ENCODE measurements at regions not wholly inside any gene's neighbourhood (a gene's known extent, or its start where the extent isn't known, plus 50 kb on each side); places are given as distances from the start of the nearest gene placed in this dataset.
"Not testable (repeated sequence)": the region's sequence is repeated elsewhere in the genome, so short reads cannot be mapped to it uniquely, and the experiment has no call there.

- no peaks in the 10 kb centered on the region for H3K27me3 ChIP-seq
- H3K4me3 ChIP-seq (ENCODE audit: low read depth, low read length) = no peak overlapping the region
- H3K36me3 ChIP-seq = no peaks in the 10 kb centered on the region
- H3K9me3 ChIP-seq = no peaks in the 10 kb centered on the region; the same call in 1 of the 2 replicates
- TF ChIP-seq CTCF (IDR thresholded peaks at IDR 0.05; ENCODE audit: low read depth, low read length) = no peak
- H3K4me1 ChIP-seq = peaks cover 4% of the 10 kb centered on the region
- DNase-seq = no peak
Observed at GRCh38 chr6:82521369-82521768, 157.8 kb downstream of the TPBG start.

DNA sequence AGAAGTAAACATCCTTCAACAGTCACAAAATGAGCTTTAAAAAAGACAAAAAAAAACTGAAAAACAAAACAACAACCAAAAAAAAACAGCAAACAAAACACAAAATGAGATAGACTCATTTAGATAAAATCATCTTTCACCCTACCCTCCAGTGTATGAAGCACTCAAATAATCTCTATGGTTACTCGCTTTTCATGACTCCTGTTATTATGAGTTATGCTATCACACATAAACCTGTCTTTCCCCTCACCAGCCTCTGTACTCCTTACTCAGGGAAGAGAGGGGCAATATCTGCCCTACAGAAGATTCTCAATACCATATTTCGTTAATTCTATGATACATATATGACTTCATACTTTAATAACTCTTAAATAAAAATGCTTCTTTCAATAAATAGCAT is 158.2 kb downstream of the TPBG start:
- no peak for DNase-seq
- no peak for TF ChIP-seq CTCF (IDR thresholded peaks at IDR 0.05; ENCODE audit: low read depth, low read length)
- H3K9me3 ChIP-seq = no peaks in the 10 kb centered on the region; the same call in 1 of the 2 replicates

GRCh38 chr6:82524031-82524430 is 160.4 kb downstream of the TPBG start:
- Histone ChIP-seq H3K9me3 (no peaks in the 10 kb centered on the region; the same call in 1 of the 2 replicates), H3K4me1 (peaks cover 4% of the 10 kb centered on the region), H3K36me3 (no peaks in the 10 kb centered on the region), H3K4me3 (ENCODE audit: low read depth, low read length) (no peak overlapping the region), H3K27me3 (no peaks in the 10 kb centered on the region)
- TF ChIP-seq CTCF (IDR thresholded peaks at IDR 0.05; ENCODE audit: low read depth, low read length) = no peak
- DNase-seq = no peak

More for the DNA sequence above, 158.2 kb downstream of the TPBG start:
- Histone ChIP-seq H3K4me1 (peaks cover 4% of the 10 kb centered on the region), H3K27me3 (no peaks in the 10 kb centered on the region), H3K4me3 (ENCODE audit: low read depth, low read length) (no peak overlapping the region), H3K36me3 (no peaks in the 10 kb centered on the region)

DNA sequence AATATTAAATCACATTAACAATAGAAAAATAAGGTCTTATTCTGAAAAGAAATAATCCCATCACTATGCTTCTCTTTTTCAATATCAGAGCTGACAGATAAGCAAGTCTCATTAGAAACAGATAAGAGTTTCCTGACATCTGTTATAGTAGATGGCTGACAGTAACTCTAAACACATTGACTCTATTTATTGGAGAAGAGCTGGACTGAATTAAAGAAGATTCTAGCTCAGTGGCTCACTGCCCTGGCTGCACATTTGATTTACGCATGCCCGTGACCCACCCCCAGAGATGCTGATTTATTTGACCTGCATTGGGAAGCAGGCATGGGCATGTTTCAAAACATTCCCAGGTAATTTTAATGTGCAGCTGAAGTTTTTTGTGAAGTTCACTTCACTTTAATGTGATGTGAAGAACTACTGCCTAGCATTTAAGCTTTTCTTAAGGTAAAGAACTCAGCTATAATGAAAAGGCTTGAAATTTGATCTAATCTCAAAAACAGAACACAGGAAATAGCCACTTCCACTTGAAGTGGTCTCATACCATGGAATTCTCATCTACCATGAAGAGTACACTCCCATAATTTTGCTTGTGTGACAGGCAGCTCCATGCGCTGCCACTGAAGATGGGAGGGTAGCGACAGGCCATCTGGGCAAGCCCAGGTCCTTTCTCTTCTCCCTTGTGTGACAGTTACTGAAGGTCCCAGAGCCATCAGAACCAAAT is 162.3 kb downstream of the TPBG start:
- Histone ChIP-seq H3K9me3 (no peaks in the 10 kb centered on the region; the same call in 1 of the 2 replicates), H3K4me3 (ENCODE audit: low read depth, low read length) (no peak overlapping the region)
- DNase-seq = no peak

DNA sequence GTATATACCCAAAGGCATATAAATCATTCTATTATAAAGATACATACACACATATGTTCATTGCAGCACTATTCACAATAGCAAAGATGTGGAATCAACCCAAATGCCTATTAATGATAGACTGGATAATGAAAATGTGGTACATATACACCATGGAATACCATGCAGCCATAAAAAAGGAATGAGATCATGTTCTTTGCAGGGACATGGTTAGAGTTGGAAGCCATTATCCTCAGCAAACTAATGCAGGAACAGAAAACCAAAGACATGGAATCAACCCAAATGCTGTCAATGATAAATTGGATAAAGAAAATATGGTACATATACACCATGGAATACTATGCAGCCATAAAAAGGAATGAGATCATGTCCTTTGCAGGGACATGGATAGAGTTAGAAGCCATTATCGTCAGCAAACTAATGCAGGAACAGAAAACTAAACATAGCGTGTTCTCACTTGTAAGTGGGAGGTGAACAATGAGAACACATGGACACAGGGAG is 166.4 kb downstream of the TPBG start:
- H3K4me3 ChIP-seq (ENCODE audit: low read depth, low read length); H3K36me3 ChIP-seq; H3K4me1 ChIP-seq; H3K9me3 ChIP-seq; H3K27me3 ChIP-seq; DNase-seq: not testable (repeated sequence)

More for the DNA sequence above, 162.3 kb downstream of the TPBG start:
- peaks cover 4% of the 10 kb centered on the region for H3K4me1 ChIP-seq
- TF ChIP-seq CTCF (IDR thresholded peaks at IDR 0.05; ENCODE audit: low read depth, low read length) = no peak
- no peaks in the 10 kb centered on the region for H3K27me3 ChIP-seq
- no peaks in the 10 kb centered on the region for H3K36me3 ChIP-seq

- TF ChIP-seq CTCF (IDR thresholded peaks at IDR 0.05; ENCODE audit: low read depth, low read length) = no peak
- H3K9me3 ChIP-seq = no peaks in the 10 kb centered on the region
Observed at GRCh38 chr6:82534876-82535275, 171.3 kb downstream of the TPBG start.

DNA sequence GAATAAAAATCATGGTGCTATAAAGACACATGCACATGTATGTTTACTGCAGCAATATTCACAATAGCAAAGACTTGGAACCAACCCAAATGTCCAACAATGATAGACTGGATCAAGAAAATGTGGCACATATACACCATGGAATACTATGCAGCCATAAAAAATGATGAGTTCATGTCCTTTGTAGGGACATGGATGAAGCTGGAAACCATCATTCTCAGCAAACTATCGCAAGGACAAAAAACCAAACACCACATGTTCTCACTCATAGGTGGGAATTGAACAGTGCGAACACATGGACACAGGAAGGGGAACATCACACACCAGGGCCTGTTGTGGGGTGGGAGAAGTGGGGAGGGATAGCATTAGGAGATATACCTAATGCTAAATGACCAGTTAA is 185.9 kb downstream of the TPBG start:
- H3K27me3 ChIP-seq; H3K4me3 ChIP-seq (ENCODE audit: low read depth, low read length); H3K36me3 ChIP-seq; DNase-seq; H3K4me1 ChIP-seq; H3K9me3 ChIP-seq: not testable (repeated sequence)

More at GRCh38 chr6:82534876-82535275, 171.3 kb downstream of the TPBG start:
- no peak overlapping the region for H3K4me3 ChIP-seq (ENCODE audit: low read depth, low read length)
- H3K36me3 ChIP-seq = no peaks in the 10 kb centered on the region
- no peak for DNase-seq
- H3K27me3 ChIP-seq = no peaks in the 10 kb centered on the region
- H3K4me1 ChIP-seq = no peaks in the 10 kb centered on the region

DNA sequence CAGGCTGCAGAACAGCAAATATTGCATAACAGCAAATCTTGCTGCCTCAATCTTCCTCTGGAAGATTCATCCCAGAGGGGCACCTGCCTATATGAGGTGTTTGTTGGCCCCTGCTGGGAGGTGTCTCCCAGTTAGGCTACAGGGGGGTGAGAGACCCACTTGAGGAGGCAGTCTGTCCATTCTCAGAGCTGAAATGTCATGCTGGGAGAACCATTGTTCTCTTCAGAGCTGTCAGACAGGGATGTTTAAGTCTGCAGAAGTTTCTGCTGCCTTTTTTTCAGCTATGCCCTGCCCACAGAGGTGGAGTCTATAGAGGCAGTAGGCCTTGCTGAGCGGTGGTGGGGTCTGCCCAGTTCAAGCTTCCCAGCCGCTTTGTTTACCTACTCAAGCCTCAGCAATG is 187.7 kb downstream of the TPBG start:
- H3K4me3 ChIP-seq (ENCODE audit: low read depth, low read length); H3K9me3 ChIP-seq; H3K27me3 ChIP-seq; DNase-seq; H3K4me1 ChIP-seq; H3K36me3 ChIP-seq: not testable (repeated sequence)

Data from BE2C (cell line).